ENCODE measurements at regions not wholly inside any gene's neighbourhood (a gene's known extent, or its start where the extent isn't known, plus 50 kb on each side); places are given as distances from the start of the nearest gene placed in this dataset.

DNA sequence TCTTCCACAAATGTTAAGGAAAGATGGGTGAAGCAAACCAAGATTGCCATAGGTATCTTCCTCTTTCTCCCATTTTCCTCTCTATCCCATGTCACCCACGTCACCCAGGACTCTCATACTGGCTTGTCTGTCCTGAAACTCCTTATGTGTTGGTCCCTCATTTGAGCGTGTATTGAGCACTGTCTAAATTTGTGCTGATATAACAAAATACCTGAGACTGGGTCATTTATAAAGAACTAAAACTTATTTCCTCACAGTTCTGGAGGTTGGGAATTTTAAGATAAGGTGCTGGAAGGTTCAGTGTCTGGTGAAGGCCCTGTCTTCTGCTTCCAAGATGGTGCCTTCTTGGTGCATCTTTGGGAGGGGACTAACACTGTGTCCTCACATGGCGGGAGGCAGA, 186.9 kb upstream of the SLC24A5 start:
- no peak overlapping the region for H2BK20ac ChIP-seq (ENCODE audit: low read length)
- no peak overlapping the region for H3K4ac ChIP-seq (replicated peaks; ENCODE audit: insufficient read length, low read depth, low read length)
- H3K79me2 ChIP-seq (ENCODE audit: control insufficient read depth in 1 of 2, insufficient read depth in 2 of 2, low read length in 2 of 2): no peaks in the 10 kb centered on the region
- no peaks in the 10 kb centered on the region for H3K79me1 ChIP-seq (ENCODE audit: low read depth, low read length)
- no peaks in the 10 kb centered on the region for H3K27me3 ChIP-seq (replicated peaks in 1 of 4; ENCODE audit: control insufficient read depth in 3 of 4, extremely low read depth in 1 of 4, insufficient read depth in 3 of 4, low read length in 3 of 4)
- no peak overlapping the region for H2BK15ac ChIP-seq (ENCODE audit: low read length)
- no peak overlapping the region for H3K23ac ChIP-seq (ENCODE audit: insufficient read length)
- no peak overlapping the region for H2AFZ ChIP-seq (ENCODE audit: low read length)
- H3K9ac ChIP-seq (replicated peaks in 1 of 4; ENCODE audit: extremely low read depth in 1 of 4, low read depth in 3 of 4, low read length in 3 of 4): no peak overlapping the region
- no peak overlapping the region for H4K8ac ChIP-seq (ENCODE audit: extremely low read depth, insufficient read depth, low read length)
- H3K4me2 ChIP-seq (ENCODE audit: insufficient read depth in 1 of 2, low read depth in 2 of 2, low read length in 2 of 2): no peak overlapping the region
- H4K5ac ChIP-seq (ENCODE audit: insufficient read length, low read depth, low read length): no peak overlapping the region
- no peak for DNase-seq (ENCODE audit: low read depth in 1 of 2, low spot score in 2 of 2)
- no peak overlapping the region for H2BK5ac ChIP-seq (ENCODE audit: low read depth, low read length)
- no peaks in the 10 kb centered on the region for H3K9me3 ChIP-seq (ENCODE audit: insufficient read depth in 2 of 2, low read depth in 1 of 2, low read length in 1 of 2)
- WGBS, 2 experiments (ENCODE audit: extremely low coverage in 1 of 2, insufficient coverage in 1 of 2, insufficient read length in 1 of 2, insufficient replicate concordance in 2 of 2, low coverage in 1 of 2, low lambda C conversion rate in 2 of 2, missing lambda C conversion rate in 1 of 2): 92% methylated on average over 3 of the region's 3 CpGs; no CpG with 5 or more reads in 1 of the 2 experiments
- no peak overlapping the region for H3K14ac ChIP-seq (ENCODE audit: insufficient read length)
- no peak overlapping the region for H2AK5ac ChIP-seq (ENCODE audit: low read depth, low read length)
- no peak overlapping the region for H3K56ac ChIP-seq (replicated peaks; ENCODE audit: insufficient read length, low read depth, low read length)
- no peak overlapping the region for H4K91ac ChIP-seq (replicated peaks; ENCODE audit: insufficient read length, low read length)
- no peak overlapping the region for H3K27ac ChIP-seq (ENCODE audit: low read depth, low read length)
- H4K20me1 ChIP-seq (replicated peaks in 1 of 2; ENCODE audit: control insufficient read depth in 1 of 2, insufficient read depth in 2 of 2, low read length in 2 of 2): no peaks in the 10 kb centered on the region
- H3K23me2 ChIP-seq (ENCODE audit: low read depth, low read length): no peaks in the 10 kb centered on the region
- H3K36me3 ChIP-seq (ENCODE audit: control insufficient read depth in 2 of 4, insufficient read depth in 4 of 4, low read length in 3 of 4): no peaks in the 10 kb centered on the region
- ChIA-PET CTCF (ENCODE audit: partially characterized antibody) (interaction anchor here (1.1 to 1.6 kb wide), 3 partner anchors 9 to 151 kb away, joined by 3 to 4 read pairs (median 4); no protein-coding TSS in a partner anchor), POLR2A (ENCODE audit: partially characterized antibody) (no interaction called here)
- no peaks in the 10 kb centered on the region for H3K4me1 ChIP-seq (replicated peaks in 1 of 4; ENCODE audit: control insufficient read depth in 3 of 4, insufficient read depth in 4 of 4, low read length in 3 of 4)
- H2BK12ac ChIP-seq (ENCODE audit: low read depth, low read length): no peak overlapping the region
- FAIRE-seq: no peak
- H3K18ac ChIP-seq (ENCODE audit: extremely low read depth, low read length): no peak overlapping the region
- H3K4me3 ChIP-seq (ENCODE audit: extremely low read depth in 1 of 4, insufficient read depth in 2 of 4, low read depth in 3 of 4, low read length in 4 of 4): no peak overlapping the region
- no peak overlapping the region for H2BK120ac ChIP-seq (replicated peaks; ENCODE audit: low read depth, low read length)
- TF ChIP-seq TCF12 (IDR thresholded peaks at IDR 0.05; ENCODE audit: low read depth, low read length) (no peak), RXRA (IDR thresholded peaks at IDR 0.05; ENCODE audit: insufficient read depth, low read depth, low read length) (no peak), BCL11A (IDR thresholded peaks at IDR 0.05; ENCODE audit: low read depth in 2 of 2, low read length in 2 of 2) (no peak), BACH1 (IDR thresholded peaks at IDR 0.05; ENCODE audit: low read length) (no peak), SUZ12 (IDR thresholded peaks at IDR 0.05; ENCODE audit: low read length) (no peak), SRF (IDR thresholded peaks at IDR 0.05; ENCODE audit: low read depth, low read length) (no peak), PHF8 (conservative IDR thresholded peaks at IDR 0.05; ENCODE audit: low read depth, low read length) (no peak), EP300 (IDR thresholded peaks at IDR 0.05; ENCODE audit: borderline replicate concordance in 1 of 2, low read depth in 2 of 2, low read length in 2 of 2) (no peak)
- TF ChIP-seq, protein P1, sequence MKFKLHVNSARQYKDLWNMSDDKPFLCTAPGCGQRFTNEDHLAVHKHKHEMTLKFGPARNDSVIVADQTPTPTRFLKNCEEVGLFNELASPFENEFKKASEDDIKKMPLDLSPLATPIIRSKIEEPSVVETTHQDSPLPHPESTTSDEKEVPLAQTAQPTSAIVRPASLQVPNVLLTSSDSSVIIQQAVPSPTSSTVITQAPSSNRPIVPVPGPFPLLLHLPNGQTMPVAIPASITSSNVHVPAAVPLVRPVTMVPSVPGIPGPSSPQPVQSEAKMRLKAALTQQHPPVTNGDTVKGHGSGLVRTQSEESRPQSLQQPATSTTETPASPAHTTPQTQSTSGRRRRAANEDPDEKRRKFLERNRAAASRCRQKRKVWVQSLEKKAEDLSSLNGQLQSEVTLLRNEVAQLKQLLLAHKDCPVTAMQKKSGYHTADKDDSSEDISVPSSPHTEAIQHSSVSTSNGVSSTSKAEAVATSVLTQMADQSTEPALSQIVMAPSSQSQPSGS (IDR thresholded peaks at IDR 0.05; ENCODE audit: low read length): no peak
- TF ChIP-seq, protein P2, sequence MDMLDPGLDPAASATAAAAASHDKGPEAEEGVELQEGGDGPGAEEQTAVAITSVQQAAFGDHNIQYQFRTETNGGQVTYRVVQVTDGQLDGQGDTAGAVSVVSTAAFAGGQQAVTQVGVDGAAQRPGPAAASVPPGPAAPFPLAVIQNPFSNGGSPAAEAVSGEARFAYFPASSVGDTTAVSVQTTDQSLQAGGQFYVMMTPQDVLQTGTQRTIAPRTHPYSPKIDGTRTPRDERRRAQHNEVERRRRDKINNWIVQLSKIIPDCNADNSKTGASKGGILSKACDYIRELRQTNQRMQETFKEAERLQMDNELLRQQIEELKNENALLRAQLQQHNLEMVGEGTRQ (IDR thresholded peaks at IDR 0.05; ENCODE audit: low read length): no peak
- TF ChIP-seq, protein P3, sequence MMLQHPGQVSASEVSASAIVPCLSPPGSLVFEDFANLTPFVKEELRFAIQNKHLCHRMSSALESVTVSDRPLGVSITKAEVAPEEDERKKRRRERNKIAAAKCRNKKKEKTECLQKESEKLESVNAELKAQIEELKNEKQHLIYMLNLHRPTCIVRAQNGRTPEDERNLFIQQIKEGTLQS (IDR thresholded peaks at IDR 0.05; ENCODE audit: insufficient read depth, low read depth, low read length): no peak
